Endodermal cell (in vitro differentiated cells): ENCODE measurements at regions not wholly inside any gene's neighbourhood (a gene's known extent, or its start where the extent isn't known, plus 50 kb on each side); places are given as distances from the start of the nearest gene placed in this dataset.

ENCODE experiments used
- DNase-seq: peaks from one replicate; pipeline ENCODE4 v3.0.0-alpha.2; 2017
- H3K27ac ChIP-seq: 2 replicates; pipeline ENCODE4 v1.5.1; 2013; ENCODE audit warnings: mild to moderate bottlenecking, low read depth, low read length, moderate library complexity
- H3K27me3 ChIP-seq: 2 replicates; pipeline ENCODE4 v1.6.1; 2013; ENCODE audit warnings: mild to moderate bottlenecking, low read length, moderate library complexity; ENCODE audit not compliant: insufficient read depth, control insufficient read depth, poor library complexity, severe bottlenecking
- H3K36me3 ChIP-seq: 2 replicates; pipeline ENCODE4 v1.7.0; 2013; ENCODE audit warnings: mild to moderate bottlenecking, low read length, moderate library complexity; ENCODE audit not compliant: control insufficient read depth, insufficient read depth
- H3K4me1 ChIP-seq: one replicate; pipeline ENCODE4 v1.7.0; 2013; ENCODE audit warnings: low read length; ENCODE audit not compliant: control insufficient read depth, insufficient read depth
- H3K4me3 ChIP-seq: 2 replicates; pipeline ENCODE4 v1.5.1; 2013; ENCODE audit warnings: mild to moderate bottlenecking, low read length, moderate library complexity
- H3K9ac ChIP-seq: 2 replicates; pipeline ENCODE4 v1.6.1; 2013; ENCODE audit warnings: mild to moderate bottlenecking, low read length, moderate library complexity; ENCODE audit not compliant: poor library complexity, severe bottlenecking; ENCODE audit errors: extremely low read depth
- H3K9me3 ChIP-seq: 2 replicates; pipeline ENCODE4 v1.6.1; 2013; ENCODE audit warnings: mild to moderate bottlenecking, low read length, moderate library complexity; ENCODE audit not compliant: control insufficient read depth
- H3K27ac Mint-ChIP-seq: 2 replicates; pipeline ENCODE4 v1.8.0; 2020; ENCODE audit warnings: mixed read lengths
- H3K27me3 Mint-ChIP-seq: 2 replicates; pipeline ENCODE4 v1.8.0; 2021; ENCODE audit warnings: mild to moderate bottlenecking, mixed read lengths; ENCODE audit not compliant: insufficient read depth
- H3K36me3 Mint-ChIP-seq: 2 replicates; pipeline ENCODE4 v1.8.0; 2020; ENCODE audit warnings: low read depth, mixed read lengths
- H3K4me1 Mint-ChIP-seq: 2 replicates; pipeline ENCODE4 v1.8.0; 2020; ENCODE audit warnings: mixed read lengths
- H3K4me3 Mint-ChIP-seq: 2 replicates; pipeline ENCODE4 v1.8.0; 2020; ENCODE audit warnings: mild to moderate bottlenecking, moderate library complexity, mixed read lengths
- H3K9me3 Mint-ChIP-seq: 2 replicates; pipeline ENCODE4 v1.8.0; 2020; ENCODE audit warnings: mild to moderate bottlenecking, mixed read lengths
- CTCF ChIP-seq: fragments of 200-600 bp; sonication (generic); conservative IDR thresholded peaks from 2 replicates; pipeline ENCODE4 v1.5.0; 2021; ENCODE audit warnings: antibody characterized with exemption, mild to moderate bottlenecking
- WGBS, 2 experiments: methylation state at CpG; one replicate each; pipeline versions ENCODE4 v1.1.5 to v1.1.7; 2013; ENCODE audit warnings: missing lambda C conversion rate in 2 of 2, mixed read lengths in 1 of 2; ENCODE audit not compliant: insufficient coverage in 1 of 2, insufficient read length in 1 of 2; 5-methylcytosine and 5-hydroxymethylcytosine counted together

- TF ChIP-seq CTCF, result no peak
- H3K4me1 Mint-ChIP-seq, result peaks cover 27% of the 10 kb centered on the region
- H3K4me3 ChIP-seq, result no peak overlapping the region
- H3K27ac Mint-ChIP-seq, result no peak overlapping the region
- peaks cover 3% of the 10 kb centered on the region for H3K27me3 Mint-ChIP-seq
- no peaks in the 10 kb centered on the region for H3K36me3 ChIP-seq
- no peaks in the 10 kb centered on the region for H3K27me3 ChIP-seq
- no peaks in the 10 kb centered on the region for H3K9me3 Mint-ChIP-seq
- 93% methylated on average over 6 of the region's 6 CpGs; no CpG with 5 or more reads in 1 of the 2 experiments for WGBS, 2 experiments
- no peak for DNase-seq
- no peak overlapping the region for H3K9ac ChIP-seq
- H3K9me3 ChIP-seq, result no peaks in the 10 kb centered on the region
- H3K36me3 Mint-ChIP-seq, result no peaks in the 10 kb centered on the region
- no peaks in the 10 kb centered on the region for H3K4me1 ChIP-seq
- H3K4me3 Mint-ChIP-seq, result no peak overlapping the region
- H3K27ac ChIP-seq, result no peak overlapping the region
Observed at GRCh38 chr9:26722755-26723154, 169.8 kb downstream of the CAAP1 start.

- Mint-ChIP-seq H3K9me3 (no peaks in the 10 kb centered on the region), H3K4me1 (peaks cover 10% of the 10 kb centered on the region), H3K27ac (no peak overlapping the region), H3K27me3 (peaks cover 53% of the 10 kb centered on the region), H3K4me3 (no peak overlapping the region), H3K36me3 (no peaks in the 10 kb centered on the region)
- Histone ChIP-seq H3K27me3 (no peaks in the 10 kb centered on the region), H3K9me3 (peaks cover 5% of the 10 kb centered on the region), H3K4me1 (no peaks in the 10 kb centered on the region), H3K36me3 (no peaks in the 10 kb centered on the region), H3K4me3 (no peak overlapping the region), H3K27ac (no peak overlapping the region), H3K9ac (no peak overlapping the region)
- WGBS, 2 experiments, result 83 to 88% methylated on average over 3 of the region's 3 CpGs
- no peak for TF ChIP-seq CTCF
- DNase-seq, result no peak
Observed at GRCh38 chr9:26710008-26710407, 182.6 kb downstream of the CAAP1 start.

GRCh38 chr9:26706223-26706622, 186.4 kb downstream of the CAAP1 start:
- no peak overlapping the region for H3K27ac ChIP-seq
- Mint-ChIP-seq H3K27ac (no peak overlapping the region), H3K9me3 (no peaks in the 10 kb centered on the region), H3K27me3 (peaks cover 70% of the 10 kb centered on the region), H3K4me1 (peaks cover 5% of the 10 kb centered on the region), H3K4me3 (no peak overlapping the region), H3K36me3 (no peaks in the 10 kb centered on the region)
- WGBS, 2 experiments, result 98% methylated on average over 3 of the region's 3 CpGs; no CpG with 5 or more reads in 1 of the 2 experiments
- H3K36me3 ChIP-seq, result no peaks in the 10 kb centered on the region
- no peak overlapping the region for H3K9ac ChIP-seq
- DNase-seq, result no peak
- no peak overlapping the region for H3K4me3 ChIP-seq
- H3K27me3 ChIP-seq, result peaks cover 4% of the 10 kb centered on the region
- no peaks in the 10 kb centered on the region for H3K4me1 ChIP-seq
- no peak for TF ChIP-seq CTCF
- peaks cover 5% of the 10 kb centered on the region for H3K9me3 ChIP-seq
